GM12878 (cell line): ENCODE measurements at regions not wholly inside any gene's neighbourhood (a gene's known extent, or its start where the extent isn't known, plus 50 kb on each side); places are given as distances from the start of the nearest gene placed in this dataset.

Source experiments
- CBFB ChIP-seq: IDR thresholded peaks from 2 replicates; pipeline ENCODE4 v1.6.1; 2016; ENCODE audit warnings: antibody characterized with exemption, low read depth
- HDAC2 ChIP-seq: fragments of 200-600 bp; sonication (generic); IDR thresholded peaks from 2 replicates; pipeline ENCODE4 v1.6.1; 2017
- SMAD1 ChIP-seq: fragments of 450-650 bp; IDR thresholded peaks from 2 replicates; pipeline ENCODE4 v1.6.1; 2018; ENCODE audit warnings: mild to moderate bottlenecking, low read depth; ENCODE audit not compliant: partially characterized antibody
- TCF7 ChIP-seq: IDR thresholded peaks from 2 replicates; pipeline ENCODE4 v1.6.1; 2014; ENCODE audit warnings: antibody characterized with exemption, borderline replicate concordance
- TF ChIP-seq, protein P1 (sequence below): fragments of 450-650 bp; IDR thresholded peaks from 2 replicates; pipeline ENCODE4 v1.6.1; 2017; ENCODE audit warnings: mild to moderate bottlenecking, moderate library complexity
- TF ChIP-seq, protein P2 (sequence below): fragments of 450-650 bp; formaldehyde crosslinking; IDR thresholded peaks from 2 replicates; pipeline ENCODE4 v1.5.0; 2022; ENCODE audit warnings: mild to moderate bottlenecking, missing genetic modification characterization

DNA sequence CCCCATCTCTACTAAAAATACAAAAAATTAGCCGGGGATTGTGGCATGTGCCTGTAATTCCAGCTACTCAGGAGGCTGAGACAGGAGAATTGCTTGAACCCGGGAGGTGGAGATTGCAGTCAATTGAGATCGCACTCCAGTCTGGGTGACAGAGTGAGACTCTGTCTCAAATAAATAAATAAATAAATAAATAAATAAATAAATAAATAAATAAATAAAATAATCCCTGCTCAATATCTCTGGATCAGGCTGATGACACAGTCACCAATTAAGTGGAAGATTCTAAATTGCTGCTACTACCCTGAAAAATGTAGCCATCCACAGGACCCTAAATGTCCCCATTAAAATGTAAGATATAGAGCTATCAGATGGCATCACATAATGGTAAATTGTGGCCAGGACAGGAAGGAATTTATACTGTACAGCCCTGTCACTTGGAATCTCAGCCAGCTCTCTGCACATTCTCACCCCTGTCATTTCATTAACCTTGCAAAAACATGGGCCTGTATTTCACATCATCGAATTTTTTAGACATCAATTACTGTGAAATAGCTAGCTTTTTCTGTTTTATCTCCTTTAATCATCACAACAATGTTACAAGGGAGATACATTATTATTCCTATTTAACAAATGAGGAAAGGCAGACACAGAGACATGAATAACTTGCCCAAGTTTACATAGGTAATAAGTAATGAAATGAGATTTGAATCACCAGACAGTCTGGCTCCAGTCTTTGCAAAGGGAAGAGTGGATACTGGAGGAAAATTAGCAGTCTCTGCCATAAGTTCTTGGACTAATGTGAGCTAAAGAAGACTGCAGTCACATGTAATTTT, 56.7 kb upstream of the NTPCR start (continued):
- TF ChIP-seq, protein P1, sequence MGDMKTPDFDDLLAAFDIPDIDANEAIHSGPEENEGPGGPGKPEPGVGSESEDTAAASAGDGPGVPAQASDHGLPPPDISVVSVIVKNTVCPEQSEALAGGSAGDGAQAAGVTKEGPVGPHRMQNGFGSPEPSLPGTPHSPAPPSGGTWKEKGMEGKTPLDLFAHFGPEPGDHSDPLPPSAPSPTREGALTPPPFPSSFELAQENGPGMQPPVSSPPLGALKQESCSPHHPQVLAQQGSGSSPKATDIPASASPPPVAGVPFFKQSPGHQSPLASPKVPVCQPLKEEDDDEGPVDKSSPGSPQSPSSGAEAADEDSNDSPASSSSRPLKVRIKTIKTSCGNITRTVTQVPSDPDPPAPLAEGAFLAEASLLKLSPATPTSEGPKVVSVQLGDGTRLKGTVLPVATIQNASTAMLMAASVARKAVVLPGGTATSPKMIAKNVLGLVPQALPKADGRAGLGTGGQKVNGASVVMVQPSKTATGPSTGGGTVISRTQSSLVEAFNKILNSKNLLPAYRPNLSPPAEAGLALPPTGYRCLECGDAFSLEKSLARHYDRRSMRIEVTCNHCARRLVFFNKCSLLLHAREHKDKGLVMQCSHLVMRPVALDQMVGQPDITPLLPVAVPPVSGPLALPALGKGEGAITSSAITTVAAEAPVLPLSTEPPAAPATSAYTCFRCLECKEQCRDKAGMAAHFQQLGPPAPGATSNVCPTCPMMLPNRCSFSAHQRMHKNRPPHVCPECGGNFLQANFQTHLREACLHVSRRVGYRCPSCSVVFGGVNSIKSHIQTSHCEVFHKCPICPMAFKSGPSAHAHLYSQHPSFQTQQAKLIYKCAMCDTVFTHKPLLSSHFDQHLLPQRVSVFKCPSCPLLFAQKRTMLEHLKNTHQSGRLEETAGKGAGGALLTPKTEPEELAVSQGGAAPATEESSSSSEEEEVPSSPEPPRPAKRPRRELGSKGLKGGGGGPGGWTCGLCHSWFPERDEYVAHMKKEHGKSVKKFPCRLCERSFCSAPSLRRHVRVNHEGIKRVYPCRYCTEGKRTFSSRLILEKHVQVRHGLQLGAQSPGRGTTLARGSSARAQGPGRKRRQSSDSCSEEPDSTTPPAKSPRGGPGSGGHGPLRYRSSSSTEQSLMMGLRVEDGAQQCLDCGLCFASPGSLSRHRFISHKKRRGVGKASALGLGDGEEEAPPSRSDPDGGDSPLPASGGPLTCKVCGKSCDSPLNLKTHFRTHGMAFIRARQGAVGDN: no peak
- TF ChIP-seq SMAD1 (no peak), HDAC2 (no peak), TCF7 (no peak), CBFB (no peak)
- TF ChIP-seq, protein P2, sequence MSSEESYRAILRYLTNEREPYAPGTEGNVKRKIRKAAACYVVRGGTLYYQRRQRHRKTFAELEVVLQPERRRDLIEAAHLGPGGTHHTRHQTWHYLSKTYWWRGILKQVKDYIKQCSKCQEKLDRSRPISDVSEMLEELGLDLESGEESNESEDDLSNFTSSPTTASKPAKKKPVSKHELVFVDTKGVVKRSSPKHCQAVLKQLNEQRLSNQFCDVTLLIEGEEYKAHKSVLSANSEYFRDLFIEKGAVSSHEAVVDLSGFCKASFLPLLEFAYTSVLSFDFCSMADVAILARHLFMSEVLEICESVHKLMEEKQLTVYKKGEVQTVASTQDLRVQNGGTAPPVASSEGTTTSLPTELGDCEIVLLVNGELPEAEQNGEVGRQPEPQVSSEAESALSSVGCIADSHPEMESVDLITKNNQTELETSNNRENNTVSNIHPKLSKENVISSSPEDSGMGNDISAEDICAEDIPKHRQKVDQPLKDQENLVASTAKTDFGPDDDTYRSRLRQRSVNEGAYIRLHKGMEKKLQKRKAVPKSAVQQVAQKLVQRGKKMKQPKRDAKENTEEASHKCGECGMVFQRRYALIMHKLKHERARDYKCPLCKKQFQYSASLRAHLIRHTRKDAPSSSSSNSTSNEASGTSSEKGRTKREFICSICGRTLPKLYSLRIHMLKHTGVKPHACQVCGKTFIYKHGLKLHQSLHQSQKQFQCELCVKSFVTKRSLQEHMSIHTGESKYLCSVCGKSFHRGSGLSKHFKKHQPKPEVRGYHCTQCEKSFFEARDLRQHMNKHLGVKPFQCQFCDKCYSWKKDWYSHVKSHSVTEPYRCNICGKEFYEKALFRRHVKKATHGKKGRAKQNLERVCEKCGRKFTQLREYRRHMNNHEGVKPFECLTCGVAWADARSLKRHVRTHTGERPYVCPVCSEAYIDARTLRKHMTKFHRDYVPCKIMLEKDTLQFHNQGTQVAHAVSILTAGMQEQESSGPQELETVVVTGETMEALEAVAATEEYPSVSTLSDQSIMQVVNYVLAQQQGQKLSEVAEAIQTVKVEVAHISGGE: no peak
